ENCODE measurements at regions not wholly inside any gene's neighbourhood (a gene's known extent, or its start where the extent isn't known, plus 50 kb on each side); places are given as distances from the start of the nearest gene placed in this dataset.

- TF ChIP-seq JUN (IDR thresholded peaks at IDR 0.05; ENCODE audit: borderline replicate concordance, insufficient read depth, insufficient read length, low read depth), result no peak
- no peak for TF ChIP-seq GATA2 (IDR thresholded peaks at IDR 0.05; ENCODE audit: insufficient read depth, insufficient read length, low read depth, low read length)
- TF ChIP-seq MAX (IDR thresholded peaks at IDR 0.05; ENCODE audit: insufficient read depth, insufficient read length), result no peak
- no peak for TF ChIP-seq CTCF (IDR thresholded peaks at IDR 0.05; ENCODE audit: extremely low read depth in 1 of 2, insufficient read depth in 1 of 2, low read depth in 1 of 2, low read length in 2 of 2)
- TF ChIP-seq POLR2AphosphoS5 (IDR thresholded peaks at IDR 0.05; ENCODE audit: insufficient read depth, low read depth, low read length), result no peak
- TF ChIP-seq POLR2A (IDR thresholded peaks at IDR 0.05; ENCODE audit: low read depth, low read length), result no peak
- TF ChIP-seq FOS (IDR thresholded peaks at IDR 0.05; ENCODE audit: borderline replicate concordance, insufficient read depth, low read length), result no peak
- no peak for TF ChIP-seq MYC (IDR thresholded peaks at IDR 0.05; ENCODE audit: low read depth, low read length)
- no peak for TF ChIP-seq EZH2 (IDR thresholded peaks at IDR 0.05; ENCODE audit: borderline replicate concordance, low read depth, low read length, severe bottlenecking)
- H3K4me2 ChIP-seq (ENCODE audit: insufficient read depth, low read length), result no peak overlapping the region
- no peak overlapping the region for H2AFZ ChIP-seq (ENCODE audit: low read depth, low read length)
- H3K9me1 ChIP-seq (replicated peaks; ENCODE audit: control insufficient read depth, extremely low read depth, insufficient read depth, low read length), result no peaks in the 10 kb centered on the region
- peaks cover 19% of the 10 kb centered on the region for H3K4me1 ChIP-seq (ENCODE audit: control insufficient read depth, extremely low read depth, insufficient read depth, low read length)
- H3K4me3 ChIP-seq (replicated peaks in 1 of 3; ENCODE audit: insufficient read depth in 1 of 3, low read depth in 1 of 3, low read length in 3 of 3), result no peak overlapping the region
- H3K27ac ChIP-seq (ENCODE audit: insufficient read depth, low read depth, low read length), result no peak overlapping the region
- no peaks in the 10 kb centered on the region for H3K9me3 ChIP-seq (replicated peaks; ENCODE audit: control insufficient read depth, insufficient read depth, low read length)
- H3K9ac ChIP-seq (replicated peaks; ENCODE audit: extremely low read depth, insufficient read depth, low read length), result no peak overlapping the region
- dilution Hi-C loops (cut with MboI; ENCODE audit: extremely low pct_ligation_motif_present, low sequenced_read_pairs), result no loop called here
- ChIA-PET POLR2A (no interaction called here), CTCF (no interaction called here)
- FAIRE-seq, result no peak
- H3K36me3 ChIP-seq (ENCODE audit: control insufficient read depth in 2 of 2, extremely low read depth in 1 of 2, insufficient read depth in 2 of 2, low read length in 2 of 2), result no peaks in the 10 kb centered on the region
- no peaks in the 10 kb centered on the region for H3K79me2 ChIP-seq (ENCODE audit: control insufficient read depth, insufficient read depth, low read length)
- H3K27me3 ChIP-seq (ENCODE audit: control insufficient read depth in 2 of 2, insufficient read depth in 2 of 2, low read length in 2 of 2), result no peaks in the 10 kb centered on the region
- no peaks in the 10 kb centered on the region for H4K20me1 ChIP-seq (replicated peaks; ENCODE audit: control insufficient read depth, extremely low read depth, insufficient read depth, low read length)
- BruUV-seq (replicated peaks), result no TSS peak
- intact Hi-C loops (cut with micrococcal nuclease), result no loop called here
- no peak for DNase-seq (ENCODE audit: low read depth, low spot score)
These were observed 68.9 kb upstream of the HAAO start for GRCh38 chr2:42861321-42861720.

All from endothelial cell of umbilical vein (primary cell).